IPS-18c (cell line): ENCODE measurements at regions not wholly inside any gene's neighbourhood (a gene's known extent, or its start where the extent isn't known, plus 50 kb on each side); places are given as distances from the start of the nearest gene placed in this dataset.
A peak's percentile ranks its signal among the peaks of the same experiment; 100 is the strongest.
"Not testable (repeated sequence)": the region's sequence is repeated elsewhere in the genome, so short reads cannot be mapped to it uniquely, and the experiment has no call there.

Source experiments
- H3K4me3 ChIP-seq: 2 replicates; pipeline ENCODE4 v1.7.0; 2013; ENCODE audit warnings: low read depth, mild to moderate bottlenecking, low read length, moderate library complexity; ENCODE audit not compliant: insufficient read depth
- H3K9me3 ChIP-seq: one replicate; pipeline ENCODE4 v1.6.1; 2013; ENCODE audit warnings: mild to moderate bottlenecking, low read length, moderate library complexity; ENCODE audit not compliant: control insufficient read depth, insufficient read depth

DNA sequence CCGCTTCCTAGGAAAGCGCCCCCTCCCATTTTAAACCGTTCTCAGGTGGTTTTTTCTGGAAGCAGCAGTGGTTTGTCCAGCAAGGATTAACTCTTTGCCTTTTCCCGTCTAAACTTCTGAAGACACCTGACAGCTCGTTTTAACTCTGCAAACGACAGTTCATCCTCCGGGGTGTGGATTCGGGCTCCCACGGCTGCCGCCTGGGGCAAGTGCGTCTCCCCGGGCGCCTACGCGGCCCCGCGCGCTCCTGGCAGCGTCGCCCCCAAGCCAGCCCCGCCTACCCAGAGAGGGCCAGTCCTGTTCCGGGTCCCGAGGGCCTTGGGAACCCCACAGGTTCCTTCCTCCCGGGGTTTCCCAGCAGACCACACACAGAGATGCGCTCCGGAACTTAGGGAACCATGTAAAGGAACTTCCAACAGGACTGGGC, 54.4 kb downstream of the PRR18 start:
- H3K9me3 ChIP-seq: no peaks in the 10 kb centered on the region
- peak overlapping the region; percentile 34 for H3K4me3 ChIP-seq

GRCh38 chr6:166253281-166253681, 54.9 kb downstream of the PRR18 start:
- Histone ChIP-seq H3K9me3 (no peaks in the 10 kb centered on the region), H3K4me3 (peak overlapping the region; percentile 34)

- H3K9me3 ChIP-seq: no peaks in the 10 kb centered on the region
- H3K4me3 ChIP-seq: no peak overlapping the region
Measured at GRCh38 chr6:166252601-166253000, 55.6 kb downstream of the PRR18 start.

DNA sequence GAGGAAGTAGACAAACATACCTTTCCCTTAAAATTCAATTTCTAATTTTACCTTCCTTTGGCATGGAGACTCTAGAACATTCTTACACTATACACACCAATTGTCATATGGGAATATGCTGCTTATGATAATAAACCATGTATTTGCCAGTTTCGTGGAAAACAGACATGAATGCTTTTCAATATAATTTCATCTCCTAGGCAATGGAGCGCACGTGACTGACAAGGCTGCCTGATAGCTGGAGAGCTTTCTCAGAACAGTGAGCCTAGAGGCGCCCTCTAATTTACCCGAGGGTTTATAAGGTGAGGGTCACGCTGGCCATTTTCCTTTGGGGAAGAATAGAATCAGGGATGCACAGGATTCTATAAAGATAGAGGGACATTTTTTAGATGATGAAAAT, 56.5 kb downstream of the PRR18 start:
- no peaks in the 10 kb centered on the region for H3K9me3 ChIP-seq
- H3K4me3 ChIP-seq: no peak overlapping the region

DNA sequence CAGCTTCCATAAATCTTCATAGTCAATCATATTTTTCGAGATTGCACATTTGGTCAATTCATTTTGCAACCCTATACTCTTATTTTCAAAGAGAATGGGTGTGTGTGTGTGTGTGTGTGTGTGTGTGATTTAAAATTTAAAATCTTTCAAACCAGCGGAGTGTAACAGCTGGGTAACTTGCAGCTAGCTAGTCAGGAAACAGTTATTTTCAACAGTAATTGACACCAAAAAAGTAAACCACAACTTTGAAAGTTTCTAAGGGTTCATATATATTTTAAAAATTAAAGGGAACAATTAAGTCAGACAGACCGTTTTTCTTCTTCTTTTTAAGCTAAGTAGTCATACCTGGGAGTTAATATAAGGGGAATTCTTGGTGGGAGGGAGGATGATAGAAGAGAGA, 57.0 kb downstream of the PRR18 start:
- no peak overlapping the region for H3K4me3 ChIP-seq
- H3K9me3 ChIP-seq: no peaks in the 10 kb centered on the region

DNA sequence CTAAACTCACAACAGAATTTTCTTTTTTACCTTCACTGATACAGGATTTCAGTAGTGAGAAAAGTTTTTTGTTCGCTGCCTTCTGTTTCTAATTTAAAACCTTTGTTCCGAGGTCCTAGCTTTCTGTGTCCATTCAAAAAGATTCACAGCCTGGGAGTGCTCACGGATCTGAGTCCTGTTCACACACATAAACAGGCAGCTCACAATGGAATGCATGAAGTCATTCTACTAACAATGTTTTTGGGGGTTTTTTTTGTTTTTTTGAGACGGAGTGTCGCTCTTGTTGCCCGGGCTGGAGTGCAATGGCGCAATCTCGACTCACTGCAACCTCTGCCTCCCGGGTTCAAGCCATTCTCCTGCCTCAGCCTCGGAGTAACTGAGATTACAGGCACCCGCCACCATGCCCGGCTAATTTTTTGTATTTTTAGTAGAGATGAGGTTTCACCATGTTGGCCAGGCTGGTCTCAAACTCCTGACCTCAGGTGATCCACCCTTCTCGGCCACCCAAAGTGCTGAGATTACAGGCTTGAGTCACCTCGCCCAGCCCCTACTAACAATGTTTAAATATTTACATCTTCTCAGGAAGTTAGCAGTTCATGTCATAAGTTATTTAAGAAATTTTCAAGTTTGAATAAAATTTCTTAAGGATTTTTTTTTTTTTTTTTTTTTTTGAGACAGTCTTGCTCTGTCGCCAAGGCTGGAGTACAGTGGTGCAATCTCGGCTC, 59.0 kb downstream of the PRR18 start:
- not testable (repeated sequence) for H3K4me3 ChIP-seq, H3K9me3 ChIP-seq

DNA sequence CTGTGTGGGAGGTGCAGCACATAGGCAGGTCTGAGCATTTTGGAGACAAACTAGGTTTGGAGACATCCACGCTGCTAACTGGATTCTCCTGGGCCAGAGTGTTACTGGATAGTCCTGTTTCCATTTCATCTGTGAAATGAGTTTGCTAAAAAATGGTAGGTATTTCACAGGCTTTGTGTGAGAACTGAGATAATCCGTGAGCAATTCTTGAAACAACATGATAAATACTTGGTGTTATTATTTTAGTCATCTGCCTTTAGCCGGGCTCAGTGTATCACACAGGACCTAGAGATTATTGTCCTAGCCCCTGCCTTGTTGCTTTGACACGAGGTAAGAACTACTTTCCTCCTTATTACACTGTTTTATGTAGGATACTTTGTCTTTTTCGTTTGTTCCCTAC, 63.0 kb downstream of the PRR18 start:
- Histone ChIP-seq H3K4me3 (no peak overlapping the region), H3K9me3 (no peaks in the 10 kb centered on the region)

DNA sequence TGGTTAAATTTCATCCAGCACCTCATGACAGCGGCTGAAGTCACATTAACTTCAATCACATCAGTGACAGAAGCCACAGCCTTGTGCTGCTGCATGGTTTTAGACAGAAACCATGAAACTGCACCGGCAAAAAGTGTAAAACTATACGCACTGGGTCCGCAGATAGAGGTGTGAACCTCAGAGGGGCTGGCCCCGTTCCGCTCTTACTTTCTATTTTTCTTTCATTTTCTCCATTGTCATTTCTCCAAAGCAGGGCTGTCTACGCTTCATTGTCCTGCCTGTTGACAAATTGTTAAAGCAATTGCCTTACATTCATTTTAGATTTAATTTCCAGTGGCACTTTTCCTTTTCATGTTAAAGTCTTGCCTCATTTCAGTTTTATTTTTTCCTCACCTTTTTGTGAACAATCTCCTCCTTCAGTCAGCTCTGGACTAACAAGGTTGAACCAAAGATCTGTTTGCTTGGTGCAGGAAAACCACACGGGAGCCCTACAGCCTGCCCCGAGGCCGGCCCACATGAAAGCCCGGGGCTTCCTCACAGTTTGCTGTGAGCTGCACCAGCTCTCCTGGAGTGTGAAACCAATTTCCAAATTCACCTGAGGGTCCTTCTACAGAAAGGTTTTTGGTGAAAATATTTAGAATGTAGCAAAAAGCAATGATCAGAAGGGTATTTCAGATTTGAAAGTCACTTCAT, 63.7 kb downstream of the PRR18 start:
- H3K4me3 ChIP-seq: no peak overlapping the region
- no peaks in the 10 kb centered on the region for H3K9me3 ChIP-seq

DNA sequence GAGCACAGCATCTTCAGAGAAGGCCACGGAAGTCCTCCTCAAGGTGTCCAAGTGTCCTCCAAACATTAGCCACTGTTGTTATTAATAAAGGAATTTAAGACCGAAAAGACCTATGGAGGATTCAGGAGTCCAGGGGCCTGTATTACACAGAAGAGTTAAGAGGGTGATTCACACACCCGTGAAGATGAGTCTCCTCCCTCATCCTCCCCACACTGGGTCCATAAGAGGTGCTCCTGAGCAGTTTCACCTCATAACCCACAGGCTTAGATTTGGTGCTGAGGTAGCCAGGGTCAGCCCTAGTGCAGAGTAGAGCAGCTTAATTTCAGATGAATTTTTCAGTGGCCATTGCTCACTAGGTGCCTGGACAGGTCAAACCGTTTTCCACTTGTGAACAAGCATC, 65.3 kb downstream of the PRR18 start:
- no peak overlapping the region for H3K4me3 ChIP-seq
- H3K9me3 ChIP-seq: no peaks in the 10 kb centered on the region

- no peak overlapping the region for H3K4me3 ChIP-seq
Measured at GRCh38 chr6:166241974-166242373, 66.2 kb downstream of the PRR18 start.

DNA sequence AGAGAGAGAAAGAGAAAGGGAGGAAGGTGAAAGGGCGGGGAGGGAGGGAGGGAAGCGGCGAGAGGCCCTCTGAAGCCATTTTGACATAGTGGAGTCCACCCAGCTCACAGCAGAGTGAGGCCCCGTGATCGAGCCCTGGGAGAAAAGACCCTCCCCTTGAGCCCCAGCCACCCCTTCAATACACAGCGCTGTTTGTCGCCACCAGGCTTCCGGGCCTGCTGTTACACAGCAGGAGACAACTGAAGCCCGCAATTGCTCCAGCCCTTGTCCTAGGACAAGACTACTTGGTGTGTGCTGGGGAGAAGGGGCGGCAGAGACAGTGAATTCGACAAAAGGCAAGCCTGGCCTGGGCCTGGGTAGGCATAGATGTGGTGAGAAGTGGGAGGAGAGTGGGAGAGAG, 67.3 kb downstream of the PRR18 start:
- no peaks in the 10 kb centered on the region for H3K9me3 ChIP-seq
- no peak overlapping the region for H3K4me3 ChIP-seq

More at GRCh38 chr6:166241974-166242373, 66.2 kb downstream of the PRR18 start:
- no peaks in the 10 kb centered on the region for H3K9me3 ChIP-seq

DNA sequence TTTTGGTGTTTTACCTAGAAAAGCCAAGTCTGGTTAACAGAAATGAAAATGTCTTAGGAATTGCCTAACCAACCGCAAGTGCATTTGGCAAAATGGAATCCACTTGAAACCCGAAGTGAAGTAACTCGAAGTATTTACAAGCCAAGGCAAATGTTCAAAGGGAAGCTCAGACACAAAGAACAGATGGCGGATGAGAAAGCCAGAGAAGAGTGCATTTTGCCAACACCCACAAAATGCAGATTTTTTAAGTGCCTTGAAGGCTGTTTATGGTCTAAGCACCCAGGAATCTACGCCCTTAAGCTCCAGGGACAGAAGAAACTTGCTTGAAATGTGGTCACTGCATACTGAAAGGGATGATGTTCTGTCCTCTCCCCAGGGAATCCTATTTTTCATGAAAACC, 70.0 kb upstream of the TBXT start:
- no peaks in the 10 kb centered on the region for H3K9me3 ChIP-seq
- H3K4me3 ChIP-seq: no peak overlapping the region

- Histone ChIP-seq H3K4me3 (no peak overlapping the region), H3K9me3 (no peaks in the 10 kb centered on the region)
Measured at GRCh38 chr6:166236596-166236995, 68.9 kb upstream of the TBXT start.

DNA sequence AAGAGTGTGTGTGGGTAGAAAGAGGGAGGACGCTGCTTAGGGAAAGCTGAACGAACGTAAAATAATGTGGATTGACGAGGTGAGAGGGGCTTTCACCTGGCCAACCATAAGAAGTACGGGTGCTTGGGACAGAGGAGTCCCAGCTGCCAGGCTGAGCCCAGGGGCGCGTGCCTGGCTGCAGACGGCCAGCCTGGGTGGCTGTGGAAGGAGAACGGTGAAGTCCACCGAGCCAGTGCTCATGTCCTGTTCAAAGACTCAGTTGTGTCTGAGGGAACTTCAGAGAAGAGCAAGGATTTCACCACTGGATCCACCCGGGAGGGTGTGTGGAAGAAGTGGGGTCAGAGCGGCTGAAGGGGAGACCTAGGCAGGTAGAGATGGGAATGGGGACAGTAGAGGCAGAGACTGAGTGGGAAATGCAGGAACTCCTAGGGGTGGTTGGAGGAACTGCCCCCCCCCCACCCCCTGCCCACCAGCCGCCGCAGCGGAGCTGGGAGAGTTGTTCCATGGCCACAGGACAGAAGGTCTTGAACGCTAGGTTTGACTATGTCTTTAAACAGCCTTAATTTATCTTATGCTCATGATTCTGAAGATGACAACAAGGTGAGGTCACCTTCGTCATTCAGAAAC, 68.1 kb upstream of the TBXT start:
- Histone ChIP-seq H3K9me3 (no peaks in the 10 kb centered on the region), H3K4me3 (no peak overlapping the region)

- H3K4me3 ChIP-seq, H3K9me3 ChIP-seq: not testable (repeated sequence)
Measured at GRCh38 chr6:166231181-166231580, 63.5 kb upstream of the TBXT start.

DNA sequence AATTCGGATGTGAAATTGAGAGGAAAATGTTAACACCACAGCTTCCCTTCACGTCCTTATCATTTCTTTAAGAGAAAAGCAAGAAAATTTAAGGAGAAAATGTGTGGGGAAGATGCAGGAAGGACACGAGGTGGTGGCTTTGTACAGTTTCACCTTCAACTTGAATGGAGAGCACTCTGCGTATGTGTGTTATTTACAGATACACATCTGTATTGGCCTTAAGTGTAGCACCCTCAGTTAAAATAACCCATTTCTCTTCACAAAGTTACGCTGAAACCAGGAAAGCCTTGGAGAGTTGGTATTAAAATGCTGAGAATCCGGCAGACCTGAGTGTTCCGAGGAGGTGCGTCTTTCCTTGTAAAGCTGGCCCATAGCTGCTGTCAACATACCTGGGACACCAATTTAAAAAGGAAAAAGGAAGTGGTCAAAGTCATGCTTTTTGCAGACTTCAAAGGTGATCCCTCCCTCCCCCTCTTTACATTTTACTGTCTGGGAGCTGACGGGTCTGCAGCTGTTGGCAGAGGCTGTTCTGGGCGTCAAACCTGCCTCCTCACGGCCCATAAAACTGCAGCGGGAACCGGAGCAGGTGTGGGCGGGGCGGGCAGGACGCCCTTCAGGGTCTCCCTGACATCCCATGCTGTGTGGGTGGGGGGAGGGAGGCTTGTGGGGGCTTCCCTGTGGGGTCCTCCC, 61.3 kb upstream of the TBXT start:
- Histone ChIP-seq H3K9me3 (no peaks in the 10 kb centered on the region), H3K4me3 (no peak overlapping the region)

GRCh38 chr6:166228425-166228824, 60.8 kb upstream of the TBXT start:
- no peaks in the 10 kb centered on the region for H3K9me3 ChIP-seq
- H3K4me3 ChIP-seq: no peak overlapping the region

DNA sequence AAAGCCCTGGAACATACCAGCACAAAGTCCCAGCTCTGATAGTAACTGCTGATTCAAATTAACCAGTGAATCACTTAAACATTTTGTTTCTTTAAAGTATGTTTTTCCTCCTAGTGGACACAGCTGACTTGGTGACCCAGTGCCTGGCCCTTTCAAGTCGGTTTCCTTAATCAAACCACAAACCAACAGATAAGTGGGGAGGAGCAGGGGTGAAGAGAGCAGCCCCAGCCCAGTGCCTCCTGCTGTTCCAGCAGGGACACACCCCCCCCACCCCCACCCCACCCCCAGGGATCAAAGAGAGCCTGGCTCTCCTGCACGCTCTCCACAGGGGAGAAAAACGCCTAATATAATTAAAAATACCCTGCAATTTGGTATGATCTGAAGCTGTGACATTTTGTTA, 55.4 kb upstream of the TBXT start:
- no peaks in the 10 kb centered on the region for H3K9me3 ChIP-seq
- H3K4me3 ChIP-seq: no peak overlapping the region
